HT1080 (cell line): ENCODE measurements at regions not wholly inside any gene's neighbourhood (a gene's known extent, or its start where the extent isn't known, plus 50 kb on each side); places are given as distances from the start of the nearest gene placed in this dataset.
"Not testable (repeated sequence)": the region's sequence is repeated elsewhere in the genome, so short reads cannot be mapped to it uniquely, and the experiment has no call there.

Experiments used
- DNase-seq: peaks from one replicate; pipeline ENCODE4 v3.0.0-alpha.2; 2015; ENCODE audit warnings: low read depth

DNA sequence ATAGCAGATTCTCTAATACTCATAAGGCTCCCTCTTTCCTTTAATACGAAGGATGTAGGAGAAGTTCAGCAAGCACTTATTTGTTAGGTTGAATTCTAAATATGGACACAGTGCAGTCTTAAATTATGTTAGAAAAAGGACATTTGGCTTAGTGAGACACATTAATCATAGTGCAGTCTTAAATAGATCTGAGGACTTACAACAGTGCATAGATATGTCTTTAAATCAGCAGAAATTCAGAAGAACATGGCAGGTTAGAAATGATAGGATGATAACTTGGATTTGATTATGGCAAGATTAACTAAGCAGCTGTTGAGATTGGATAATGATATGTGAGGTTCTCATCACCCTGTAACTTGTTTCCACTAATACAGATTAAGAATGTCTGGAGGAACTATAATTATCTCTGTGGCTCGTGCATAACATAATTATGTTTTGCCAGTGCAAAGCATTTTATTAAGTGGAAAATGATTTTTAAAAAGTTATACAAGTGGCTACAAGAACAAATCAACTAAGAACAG, 485.9 kb downstream of the USP25 start:
- no peak for DNase-seq

DNA sequence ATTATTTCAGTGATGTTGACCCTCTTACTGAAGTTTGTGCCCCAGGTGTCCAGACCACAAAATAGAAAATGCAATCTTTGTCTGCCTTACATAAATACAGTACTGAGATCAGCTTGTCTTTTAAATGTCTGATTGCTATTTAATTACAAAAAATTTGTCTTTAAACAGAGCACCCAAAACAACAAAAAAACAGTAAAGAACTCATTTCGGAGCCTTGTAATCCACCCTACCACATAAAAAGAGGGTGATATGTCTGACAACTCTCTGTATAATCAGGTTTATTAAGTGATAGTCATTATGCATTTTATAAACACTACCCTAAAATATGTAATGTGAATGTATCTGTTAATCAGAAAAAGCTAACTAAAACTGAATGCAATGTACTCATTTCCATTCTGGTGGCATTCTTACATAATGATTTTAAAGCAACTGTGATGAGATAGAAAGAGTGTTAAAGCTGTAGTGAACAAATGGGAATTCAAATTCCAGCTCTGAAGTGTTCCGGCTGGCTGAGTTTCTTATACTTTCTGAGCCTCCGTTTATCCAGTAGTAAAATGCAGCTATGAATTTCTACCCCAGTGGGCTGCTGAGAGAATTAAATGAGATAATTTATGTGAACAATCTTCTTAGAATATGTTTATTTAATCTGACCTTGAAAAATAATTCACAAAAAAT, 486.6 kb downstream of the USP25 start:
- no peak for DNase-seq

DNA sequence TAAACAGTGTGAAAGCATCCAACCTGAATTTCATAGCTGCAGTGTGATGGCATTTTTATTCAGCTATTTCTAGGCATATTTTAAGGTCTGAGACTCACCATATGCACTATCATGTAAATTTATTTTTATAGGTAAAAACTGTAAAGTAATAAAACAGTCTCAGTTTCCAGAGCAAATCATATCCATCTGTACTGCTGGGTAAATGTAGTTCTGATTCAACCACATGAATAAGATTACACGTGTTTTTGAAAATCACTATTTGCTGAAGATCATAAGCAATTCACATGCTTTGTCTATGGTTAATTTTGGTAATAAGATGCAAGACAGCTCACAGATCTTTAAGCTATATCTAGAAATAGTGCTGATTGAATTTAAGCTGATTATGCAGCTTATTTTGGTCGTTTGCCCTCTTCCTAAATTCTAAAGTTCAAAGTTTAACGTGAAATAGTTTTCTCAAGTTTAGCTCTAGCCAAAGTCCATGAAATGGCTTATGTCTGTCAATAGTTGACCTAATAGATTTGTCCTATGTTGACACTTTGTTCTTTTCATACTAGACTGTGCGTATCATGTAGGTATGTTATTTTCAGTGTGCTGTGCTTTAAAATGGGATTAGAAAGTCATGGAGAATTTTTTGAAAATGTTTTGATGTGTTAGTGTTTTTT, 489.0 kb downstream of the USP25 start:
- no peak for DNase-seq

DNA sequence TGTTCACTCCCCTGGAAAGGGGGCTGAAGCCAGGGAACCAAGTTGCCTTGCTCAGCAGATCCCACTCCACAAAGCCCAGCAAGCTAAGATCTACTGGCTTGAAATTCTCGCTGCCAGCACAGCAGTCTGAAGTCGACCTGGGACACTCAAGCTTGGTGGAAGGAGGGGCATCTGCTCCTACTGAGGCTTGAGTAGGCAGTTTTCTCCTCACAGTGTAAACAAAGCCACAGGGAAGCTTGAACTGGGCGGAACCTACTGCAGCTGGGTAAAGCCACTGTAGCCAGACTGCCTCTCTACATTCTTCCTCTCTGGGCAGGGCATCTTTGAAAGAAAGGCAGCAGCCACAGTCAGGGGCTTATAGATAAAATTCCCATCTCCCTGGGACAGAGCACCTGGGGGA, 495.0 kb downstream of the USP25 start:
- DNase-seq = not testable (repeated sequence)

DNA sequence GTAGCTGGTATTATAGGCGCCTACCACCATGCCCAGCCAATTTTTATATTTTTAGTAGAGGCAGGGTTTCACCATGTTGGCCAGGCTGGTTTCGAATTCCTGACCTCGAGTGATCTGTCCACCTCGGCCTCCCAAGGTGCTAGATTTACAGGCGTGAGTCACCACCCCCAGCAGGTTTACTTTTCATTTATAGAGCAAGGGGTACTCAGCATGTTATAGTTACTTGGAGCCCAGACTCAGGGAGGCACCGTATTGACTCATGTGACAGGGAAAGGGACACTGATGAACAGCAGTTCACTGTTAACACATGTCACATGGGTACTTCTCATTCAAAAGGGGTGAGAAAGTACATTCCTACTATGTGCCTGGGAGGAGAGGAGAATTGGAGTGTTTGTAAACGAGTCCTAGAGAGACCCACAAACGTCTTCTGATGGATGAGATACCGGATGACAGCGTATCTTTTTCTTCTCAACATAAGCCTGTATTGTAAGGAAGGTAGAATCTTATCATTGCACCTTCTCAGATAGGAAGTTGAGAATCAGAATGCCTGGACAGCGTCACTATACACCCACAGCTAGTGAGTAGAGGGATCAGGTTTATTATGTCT, 510.0 kb downstream of the USP25 start:
- peak; percentile 24 for DNase-seq

DNA sequence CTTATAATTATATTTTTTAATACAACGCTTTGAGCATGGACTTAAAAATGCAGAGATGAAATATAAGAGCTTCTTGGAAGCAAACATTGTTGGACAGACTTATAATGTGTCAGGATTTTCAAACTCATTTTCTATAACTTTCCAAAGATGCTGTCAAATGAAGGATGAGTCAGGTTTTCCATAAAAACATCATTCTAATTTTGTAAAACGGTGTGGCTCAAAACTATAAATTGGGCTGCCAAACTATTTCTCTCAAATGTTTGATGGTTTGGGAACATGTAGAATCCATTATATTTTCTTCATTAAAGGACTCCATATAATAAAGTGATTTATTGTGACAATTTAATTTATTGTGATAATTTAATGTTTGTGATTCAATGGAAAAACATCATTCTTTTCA, 511.2 kb downstream of the USP25 start:
- no peak for DNase-seq

DNA sequence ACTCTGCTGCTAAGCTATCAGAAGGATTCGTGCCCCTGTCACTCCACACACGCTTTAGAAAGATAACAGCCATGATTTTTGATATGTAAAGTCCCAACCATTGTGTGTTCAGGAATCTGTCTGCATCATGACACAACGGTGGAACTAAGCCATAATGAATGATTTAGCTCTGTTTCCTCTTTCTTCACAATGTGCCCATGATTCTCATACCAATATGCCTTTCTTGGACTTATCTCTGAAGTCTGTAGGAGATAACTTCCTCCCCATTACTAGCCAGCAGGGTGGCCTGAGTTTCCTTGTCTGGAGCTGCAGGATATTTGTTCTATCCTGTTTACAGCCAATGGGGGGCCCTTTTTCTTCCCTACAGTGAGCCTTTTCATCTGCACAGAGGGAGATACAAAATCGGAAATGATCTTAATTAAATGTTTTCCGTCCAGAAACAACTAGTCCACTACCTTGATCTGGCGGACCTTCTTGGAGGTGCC, 511.7 kb downstream of the USP25 start:
- no peak for DNase-seq

DNA sequence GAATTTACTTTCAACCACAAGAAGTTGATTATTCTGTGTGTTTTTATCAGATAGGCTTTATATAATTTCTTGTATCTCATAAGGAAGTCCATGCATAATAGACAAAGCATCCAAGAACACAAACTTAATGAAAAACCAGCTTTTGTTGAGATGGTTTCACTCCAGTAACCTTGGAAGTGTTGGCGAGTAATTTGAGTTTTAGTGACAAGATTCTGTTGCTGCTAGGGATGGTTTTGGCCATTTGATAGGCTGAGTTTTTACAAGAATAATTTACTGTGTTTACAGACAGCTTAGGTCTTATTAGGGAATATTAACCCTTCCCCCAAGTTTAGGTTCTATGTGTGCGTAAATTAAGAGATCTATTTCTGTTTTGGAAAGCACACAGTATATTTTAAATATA, 513.6 kb downstream of the USP25 start:
- no peak for DNase-seq

DNA sequence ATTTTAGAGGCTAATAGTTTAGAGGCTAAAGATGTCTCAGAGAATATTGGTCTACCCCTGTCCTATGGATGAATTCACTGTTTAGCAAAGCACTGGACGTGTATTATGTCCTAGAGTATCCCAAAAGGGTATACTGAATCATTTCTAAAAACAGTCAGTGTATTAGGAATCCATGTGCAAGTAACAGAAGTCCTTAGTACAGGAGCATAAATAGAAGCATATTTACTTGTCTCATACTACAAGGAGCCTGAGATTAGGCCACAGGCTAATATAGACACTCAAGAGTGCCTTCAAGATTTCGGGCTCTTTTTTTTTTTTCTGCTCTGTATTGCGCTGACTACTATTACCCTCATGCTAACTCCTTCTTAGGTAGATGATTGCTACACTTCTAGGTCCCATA, 518.9 kb downstream of the USP25 start:
- DNase-seq = no peak

DNA sequence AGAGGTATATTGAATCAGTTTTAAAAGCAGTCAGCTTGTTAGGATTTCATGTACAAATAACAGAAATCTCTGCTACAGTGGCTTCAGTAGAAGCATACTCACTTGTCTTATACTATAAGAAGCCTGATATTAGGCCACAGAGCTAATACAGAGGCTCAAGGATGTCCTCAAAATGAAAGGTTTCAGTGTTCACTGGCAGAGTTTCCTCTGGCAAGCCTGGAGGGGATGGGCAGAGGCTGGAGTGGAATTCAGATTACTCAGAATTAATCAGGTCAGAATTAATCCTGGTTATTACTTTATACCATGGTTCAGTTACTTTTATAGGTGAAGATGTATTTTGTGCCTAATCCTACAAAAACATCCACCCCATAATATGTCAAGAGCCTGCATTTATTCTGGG, 520.5 kb downstream of the USP25 start:
- no peak for DNase-seq

DNA sequence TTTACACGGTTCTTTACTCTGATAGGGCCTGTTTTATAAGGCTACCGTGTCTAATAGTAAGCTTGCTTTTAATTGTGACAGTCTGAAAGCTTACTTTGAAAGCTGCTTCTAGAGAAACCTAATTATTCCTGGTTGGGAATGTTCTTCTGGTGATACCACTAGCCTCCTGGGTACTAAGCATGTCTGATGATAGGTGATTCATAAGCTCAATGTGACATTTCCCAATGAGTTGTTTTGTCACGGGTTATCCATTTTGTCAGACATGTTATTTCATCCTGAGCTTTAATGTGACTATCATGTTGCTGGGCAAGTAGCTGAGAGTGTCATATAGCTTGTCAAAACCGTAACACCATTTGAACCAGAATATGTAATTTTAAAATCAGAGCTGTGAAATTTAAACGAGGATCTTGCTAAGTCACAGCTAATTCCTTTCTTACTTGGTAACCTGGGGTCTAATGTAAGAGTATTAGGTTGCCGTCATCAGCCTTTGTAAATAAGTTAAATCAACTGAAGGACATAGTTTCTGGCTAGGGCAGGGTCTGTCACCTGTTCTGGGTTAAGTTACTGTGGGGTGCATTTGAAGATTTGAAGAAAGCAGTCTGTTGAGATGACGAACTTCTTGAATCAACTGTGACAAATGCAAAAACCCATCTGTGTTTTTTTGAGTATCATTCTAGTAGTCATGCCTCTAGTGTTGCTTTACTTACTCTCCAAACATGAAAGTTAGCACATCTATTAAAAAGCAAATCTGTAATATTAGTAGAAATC, 529.2 kb downstream of the USP25 start:
- DNase-seq = no peak

DNA sequence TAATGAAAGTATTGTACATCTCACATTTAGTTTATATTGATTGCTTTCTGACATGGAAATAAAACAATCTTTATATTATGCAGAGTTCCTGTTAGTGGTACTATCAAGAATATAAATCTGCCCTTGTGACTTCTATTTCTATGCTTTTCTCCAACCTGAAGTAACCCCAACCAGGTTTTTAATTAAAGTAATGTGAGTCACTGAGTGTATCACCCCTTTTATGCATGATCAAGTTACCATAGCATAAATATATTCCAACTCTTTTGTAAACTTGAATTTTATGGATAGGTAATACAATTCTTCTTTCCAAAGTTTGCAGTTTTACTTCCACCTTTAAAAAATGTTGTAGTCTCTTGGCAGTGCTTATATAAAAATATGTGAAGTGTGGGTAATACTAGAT, 532.3 kb downstream of the USP25 start:
- no peak for DNase-seq

DNA sequence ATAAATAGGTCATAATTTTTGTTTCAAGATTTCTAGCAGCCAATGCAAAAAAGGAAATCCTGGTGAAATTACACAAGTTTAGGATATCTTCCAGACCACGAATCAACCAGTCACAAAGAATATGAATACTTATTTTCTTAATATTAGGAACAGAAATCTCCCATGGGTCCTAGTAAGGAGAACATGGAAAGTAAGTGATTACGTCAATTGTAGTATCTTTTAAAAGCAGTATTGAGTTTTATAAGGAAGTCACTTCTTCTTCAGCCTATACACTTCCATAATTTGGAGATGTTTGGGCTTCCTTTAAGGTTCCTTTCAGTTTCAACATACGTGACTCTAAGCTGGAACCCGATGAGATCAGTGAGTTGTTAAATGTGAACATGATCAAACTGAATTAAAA, 534.5 kb downstream of the USP25 start:
- DNase-seq = no peak

DNA sequence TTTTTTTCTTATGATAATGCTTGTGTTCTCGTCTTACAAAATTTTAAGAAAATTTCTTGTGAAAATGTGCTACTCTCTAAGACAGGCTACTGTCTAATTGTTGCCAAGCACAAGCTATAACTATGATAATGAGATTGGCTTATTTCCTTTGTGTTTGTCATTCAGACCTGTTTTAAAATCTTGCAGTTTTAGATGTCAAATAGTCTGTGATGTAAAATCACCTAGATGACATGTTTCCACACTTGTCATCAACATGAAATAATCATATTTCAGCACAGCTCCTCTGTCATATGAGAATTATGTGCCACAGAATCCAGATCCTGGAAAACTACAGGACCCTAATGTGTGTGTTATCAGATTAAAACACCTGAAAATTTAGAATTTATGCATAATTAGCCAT, 539.7 kb downstream of the USP25 start:
- DNase-seq = no peak

DNA sequence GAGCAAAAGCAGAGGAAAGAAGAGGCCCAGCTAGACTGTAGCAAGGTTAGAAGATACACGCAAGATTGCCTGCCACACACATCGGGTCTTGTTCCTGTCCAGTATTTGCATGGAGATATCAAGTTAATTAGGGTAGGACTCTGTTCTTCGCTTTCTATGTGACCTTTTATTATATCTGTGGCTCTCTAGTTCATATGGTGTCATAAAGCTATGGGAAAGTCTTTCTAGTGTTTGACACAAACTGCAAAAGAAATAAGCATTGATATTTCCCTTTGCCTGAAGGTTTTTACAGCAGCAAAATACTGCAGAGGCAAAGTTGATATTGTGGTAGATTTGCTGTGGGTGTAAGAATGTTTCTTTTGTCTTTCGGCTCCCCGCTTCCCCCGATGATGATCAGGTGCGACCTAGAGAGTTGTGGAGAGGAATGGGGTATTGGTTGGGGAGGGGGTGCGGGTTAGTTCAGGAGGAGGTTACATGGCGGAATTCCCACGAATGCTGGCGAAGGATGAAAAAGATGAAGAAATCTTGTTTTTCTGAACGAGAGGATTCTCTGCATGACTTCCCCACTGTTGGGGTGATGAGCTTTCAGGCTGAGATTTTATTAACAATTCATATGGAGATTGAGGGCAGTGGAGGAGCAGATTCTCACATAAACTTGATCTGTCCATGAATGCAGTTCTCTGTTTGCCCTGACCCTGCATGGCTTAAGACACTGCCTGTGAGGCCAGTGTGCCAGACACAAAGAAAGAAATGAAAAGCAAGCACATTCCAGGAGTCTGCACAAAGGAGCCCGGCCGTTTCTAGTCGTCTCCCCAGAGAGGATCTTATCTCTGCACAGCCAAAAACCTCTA, 550.2 kb downstream of the USP25 start:
- no peak for DNase-seq

DNA sequence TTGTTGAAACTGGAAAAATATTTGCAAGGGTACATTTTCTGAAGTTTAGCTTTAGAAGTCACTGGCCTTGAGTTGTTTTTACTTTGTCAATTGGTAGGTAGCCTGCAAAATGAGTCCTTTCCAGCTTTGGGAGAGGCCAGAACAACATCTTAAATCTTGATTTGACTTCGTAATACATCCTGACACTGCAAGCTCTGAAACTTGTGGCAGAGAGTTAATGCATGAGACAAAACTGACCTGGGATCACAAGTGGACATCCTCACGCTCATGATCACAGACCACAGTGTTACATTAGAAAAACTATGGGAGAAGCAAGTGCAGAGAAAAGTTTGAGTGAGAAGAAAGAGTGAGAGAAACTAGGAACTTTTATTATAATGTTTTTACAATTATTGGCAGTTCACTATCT, 550.9 kb downstream of the USP25 start:
- DNase-seq = no peak

DNA sequence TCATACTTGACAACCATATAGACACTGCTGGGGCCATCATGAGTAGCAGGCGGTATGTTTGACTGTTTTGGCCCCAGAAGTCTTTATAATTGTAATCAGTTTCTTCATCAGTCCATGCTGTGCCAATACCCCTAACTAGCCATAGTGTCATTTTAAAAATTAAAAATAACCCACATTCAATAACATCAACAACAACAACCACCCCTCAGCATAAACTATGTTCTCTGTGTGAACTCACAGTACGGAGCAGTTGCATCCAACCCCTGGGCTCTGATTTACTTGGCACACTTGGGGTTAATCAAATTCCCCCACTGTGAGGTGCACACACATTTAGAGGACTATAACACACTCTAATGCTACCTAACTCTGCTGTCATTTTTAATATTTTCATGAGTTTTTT, 553.7 kb downstream of the USP25 start:
- DNase-seq = no peak

DNA sequence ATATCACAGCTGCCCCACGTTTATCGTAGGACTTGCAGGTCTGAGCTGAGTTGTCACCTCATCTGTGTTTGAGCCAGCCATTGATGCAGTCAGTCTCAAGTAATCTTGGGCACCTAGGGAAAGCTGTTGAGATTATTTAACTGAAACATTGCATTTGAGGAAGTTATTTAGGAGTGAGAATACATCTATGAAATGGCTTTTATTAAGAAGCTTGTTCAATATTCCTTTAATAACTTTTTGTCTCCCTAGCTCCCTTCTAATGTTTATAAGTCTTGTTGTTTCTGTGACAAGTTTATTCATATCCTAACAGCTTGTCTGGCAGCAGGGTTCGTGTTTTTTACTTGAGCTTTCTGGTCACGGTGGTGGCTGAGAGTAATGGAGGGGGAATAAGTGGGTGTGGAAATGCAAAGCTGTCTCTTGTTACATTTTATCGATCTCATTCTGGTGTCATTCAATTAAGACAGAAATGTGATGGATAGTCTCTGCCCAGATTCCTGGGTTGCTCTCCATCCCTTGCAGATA, 555.9 kb downstream of the USP25 start:
- DNase-seq = no peak

DNA sequence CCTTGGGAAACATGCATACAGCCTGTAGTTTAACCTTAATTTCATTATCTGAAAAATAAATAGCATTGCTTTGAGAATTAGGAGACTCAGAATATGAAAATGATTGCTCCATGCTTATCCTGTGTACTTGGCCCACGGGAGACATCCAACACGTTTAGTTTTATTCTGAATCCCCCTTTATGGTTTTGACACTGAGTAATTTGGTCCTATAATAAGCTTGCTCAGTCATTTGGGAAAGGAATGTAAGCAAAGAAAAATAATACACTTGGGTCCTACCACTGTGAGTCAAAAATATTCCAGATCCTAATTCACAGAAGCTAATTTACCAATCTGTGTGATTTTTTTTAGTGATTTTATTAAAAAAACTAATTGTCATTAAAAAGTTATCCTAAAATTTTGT, 557.3 kb downstream of the USP25 start:
- no peak for DNase-seq

DNA sequence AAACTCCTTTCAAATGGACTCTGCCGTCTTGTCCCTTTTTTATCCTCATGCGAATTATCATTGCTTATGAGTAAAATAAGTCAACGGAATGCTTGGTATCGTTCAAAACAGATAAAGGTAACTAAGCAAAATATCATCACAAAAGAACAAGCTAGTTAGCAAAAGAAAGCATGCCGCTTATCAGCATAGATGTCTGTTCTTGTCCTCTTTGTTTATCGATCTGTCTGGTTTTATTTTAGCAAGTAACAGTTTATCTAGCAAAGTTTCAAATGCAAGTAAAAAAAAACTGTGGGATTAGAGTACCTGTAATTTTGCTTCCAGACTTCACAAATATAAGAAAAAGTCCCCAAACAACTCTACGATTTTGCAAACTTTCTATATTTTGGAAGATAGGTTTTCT, 561.5 kb downstream of the USP25 start:
- DNase-seq = no peak

DNA sequence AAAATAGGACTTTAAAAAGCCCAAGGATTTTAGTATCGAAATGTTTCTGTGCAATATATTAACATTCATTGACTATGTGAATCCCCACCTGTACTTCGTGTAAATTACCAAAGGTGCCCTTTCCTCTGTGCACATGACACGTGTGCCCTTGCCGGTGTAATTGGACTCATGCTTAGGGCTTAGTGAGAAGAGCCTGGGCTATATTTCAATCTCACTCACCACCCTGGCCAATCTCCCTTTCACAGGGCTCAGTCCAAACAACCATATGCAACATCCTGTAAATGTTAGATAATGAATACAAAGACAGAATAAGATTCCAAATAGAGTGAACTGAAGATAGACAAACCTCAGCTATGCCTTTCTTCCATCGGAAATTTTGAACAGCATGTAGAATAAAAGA, 564.3 kb downstream of the USP25 start:
- DNase-seq = no peak
